ENCODE measurements at regions not wholly inside any gene's neighbourhood (a gene's known extent, or its start where the extent isn't known, plus 50 kb on each side); places are given as distances from the start of the nearest gene placed in this dataset.

DNA sequence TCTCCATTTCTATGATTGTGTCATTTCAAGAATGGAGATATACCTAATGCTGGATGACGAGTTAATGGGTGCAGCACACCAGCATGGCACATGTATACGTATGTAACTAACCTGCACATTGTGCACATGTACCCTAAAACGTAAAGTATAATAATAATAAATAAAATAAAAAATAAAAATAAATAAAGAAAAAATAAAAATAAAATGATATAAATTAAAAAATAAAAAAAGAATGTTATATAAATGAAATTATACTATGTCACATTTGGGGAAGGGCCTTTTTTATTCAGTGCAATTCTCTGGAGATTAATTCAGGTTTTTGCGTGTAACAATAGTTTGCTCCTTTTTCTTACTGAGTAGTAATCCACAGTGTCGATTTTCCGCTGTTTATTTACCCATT is 763.5 kb upstream of the POU3F3 start:
- no peak overlapping the region for H3K4me3 ChIP-seq (ENCODE audit: low read depth, low read length)
- H3K9me3 ChIP-seq (ENCODE audit: control insufficient read depth, insufficient read depth, low read length) = peaks cover 5% of the 10 kb centered on the region; the same call in 1 of the 2 replicates
- no peak for DNase-seq (ENCODE audit: low read depth, low spot score)
- no peak overlapping the region for H3K27ac ChIP-seq (ENCODE audit: low read depth, low read length)
- ChIA-PET POLR2A (no interaction called here), CTCF (no interaction called here)
- no peaks in the 10 kb centered on the region for H3K27me3 ChIP-seq (ENCODE audit: control insufficient read depth, insufficient read depth, low read length)
- TF ChIP-seq, protein P1, sequence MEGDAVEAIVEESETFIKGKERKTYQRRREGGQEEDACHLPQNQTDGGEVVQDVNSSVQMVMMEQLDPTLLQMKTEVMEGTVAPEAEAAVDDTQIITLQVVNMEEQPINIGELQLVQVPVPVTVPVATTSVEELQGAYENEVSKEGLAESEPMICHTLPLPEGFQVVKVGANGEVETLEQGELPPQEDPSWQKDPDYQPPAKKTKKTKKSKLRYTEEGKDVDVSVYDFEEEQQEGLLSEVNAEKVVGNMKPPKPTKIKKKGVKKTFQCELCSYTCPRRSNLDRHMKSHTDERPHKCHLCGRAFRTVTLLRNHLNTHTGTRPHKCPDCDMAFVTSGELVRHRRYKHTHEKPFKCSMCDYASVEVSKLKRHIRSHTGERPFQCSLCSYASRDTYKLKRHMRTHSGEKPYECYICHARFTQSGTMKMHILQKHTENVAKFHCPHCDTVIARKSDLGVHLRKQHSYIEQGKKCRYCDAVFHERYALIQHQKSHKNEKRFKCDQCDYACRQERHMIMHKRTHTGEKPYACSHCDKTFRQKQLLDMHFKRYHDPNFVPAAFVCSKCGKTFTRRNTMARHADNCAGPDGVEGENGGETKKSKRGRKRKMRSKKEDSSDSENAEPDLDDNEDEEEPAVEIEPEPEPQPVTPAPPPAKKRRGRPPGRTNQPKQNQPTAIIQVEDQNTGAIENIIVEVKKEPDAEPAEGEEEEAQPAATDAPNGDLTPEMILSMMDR (IDR thresholded peaks at IDR 0.05; ENCODE audit: low read depth, low read length) = no peak

DNA sequence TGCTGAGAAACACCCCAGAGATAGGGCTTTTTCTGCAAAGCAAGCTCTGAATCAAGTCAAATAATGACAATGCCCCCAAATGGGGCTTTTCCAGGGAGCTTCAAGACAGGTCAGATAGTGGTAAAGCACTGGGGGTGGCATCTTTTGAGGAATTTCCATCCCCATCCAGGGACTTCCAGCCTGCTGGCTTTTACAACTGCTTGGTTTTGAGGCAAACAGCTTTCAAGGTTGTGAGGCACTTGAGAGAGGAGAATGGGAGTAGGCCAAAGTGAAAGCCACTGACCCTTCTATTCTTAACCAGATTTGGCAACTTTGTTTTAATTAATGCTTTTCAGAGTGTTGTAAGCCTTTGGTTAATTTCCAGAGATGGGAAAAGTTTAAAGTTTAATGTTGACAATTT is 762.0 kb upstream of the POU3F3 start:
- no peak for DNase-seq (ENCODE audit: low read depth, low spot score)
- Histone ChIP-seq H3K9me3 (ENCODE audit: control insufficient read depth, insufficient read depth, low read length) (peaks cover 12% of the 10 kb centered on the region; the same call in 1 of the 2 replicates), H3K4me3 (ENCODE audit: low read depth, low read length) (no peak overlapping the region), H3K27me3 (ENCODE audit: control insufficient read depth, insufficient read depth, low read length) (no peaks in the 10 kb centered on the region), H3K27ac (ENCODE audit: low read depth, low read length) (no peak overlapping the region)
- TF ChIP-seq, protein P1 (IDR thresholded peaks at IDR 0.05; ENCODE audit: low read depth, low read length) = no peak
- ChIA-PET CTCF (no interaction called here), POLR2A (no interaction called here)

DNA sequence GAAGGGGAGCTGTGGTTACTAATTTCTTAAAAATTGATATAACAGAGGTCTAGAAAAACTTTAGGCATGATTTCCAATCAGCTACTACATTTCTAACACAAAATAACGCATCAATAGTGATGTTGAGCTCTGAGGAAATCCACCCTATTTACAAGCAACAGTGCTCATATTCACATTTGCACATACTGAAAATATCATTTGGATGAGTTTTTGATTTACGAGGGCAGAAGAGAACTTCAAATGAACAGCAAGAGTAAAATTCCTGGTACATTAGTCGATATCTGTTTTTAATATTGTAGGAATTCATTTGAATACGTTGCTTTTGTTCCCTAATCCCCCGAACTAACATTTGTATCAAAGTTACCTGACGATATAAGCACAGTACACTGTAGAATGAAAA is 761.0 kb upstream of the POU3F3 start:
- TF ChIP-seq, protein P1 (IDR thresholded peaks at IDR 0.05; ENCODE audit: low read depth, low read length) = no peak

DNA sequence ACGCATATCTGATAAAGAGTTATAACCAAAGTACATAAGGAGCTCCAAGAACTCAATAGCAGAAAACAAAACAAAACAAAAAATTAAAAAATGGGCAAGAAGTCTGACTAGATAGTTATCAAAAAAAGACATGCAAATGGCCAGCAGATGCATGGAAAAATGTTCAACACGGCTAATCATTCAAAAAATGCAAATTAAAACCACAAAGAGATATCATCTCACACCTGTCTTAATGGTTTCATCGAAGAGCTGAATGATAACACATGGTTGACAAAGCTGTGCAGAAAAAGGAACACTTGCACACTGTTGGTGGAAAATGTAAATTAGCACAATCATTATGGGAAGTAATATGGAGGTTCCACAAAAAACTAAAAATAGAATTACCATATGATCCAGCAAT is 751.3 kb upstream of the POU3F3 start:
- ChIA-PET POLR2A (no interaction called here), CTCF (no interaction called here)
- H3K9me3 ChIP-seq (ENCODE audit: control insufficient read depth, insufficient read depth, low read length) = peaks cover 3% of the 10 kb centered on the region; the same call in 1 of the 2 replicates
- DNase-seq (ENCODE audit: low read depth, low spot score) = no peak
- no peaks in the 10 kb centered on the region for H3K27me3 ChIP-seq (ENCODE audit: control insufficient read depth, insufficient read depth, low read length)
- no peak overlapping the region for H3K4me3 ChIP-seq (ENCODE audit: low read depth, low read length)
- H3K27ac ChIP-seq (ENCODE audit: low read depth, low read length) = no peak overlapping the region
- TF ChIP-seq, protein P1 (IDR thresholded peaks at IDR 0.05; ENCODE audit: low read depth, low read length) = no peak

More for the DNA sequence above, 761.0 kb upstream of the POU3F3 start:
- no peak overlapping the region for H3K27ac ChIP-seq (ENCODE audit: low read depth, low read length)
- peaks cover 12% of the 10 kb centered on the region; the same call in 1 of the 2 replicates for H3K9me3 ChIP-seq (ENCODE audit: control insufficient read depth, insufficient read depth, low read length)
- no peak overlapping the region for H3K4me3 ChIP-seq (ENCODE audit: low read depth, low read length)
- no peak for DNase-seq (ENCODE audit: low read depth, low spot score)
- no peaks in the 10 kb centered on the region for H3K27me3 ChIP-seq (ENCODE audit: control insufficient read depth, insufficient read depth, low read length)
- ChIA-PET CTCF (no interaction called here), POLR2A (no interaction called here)

DNA sequence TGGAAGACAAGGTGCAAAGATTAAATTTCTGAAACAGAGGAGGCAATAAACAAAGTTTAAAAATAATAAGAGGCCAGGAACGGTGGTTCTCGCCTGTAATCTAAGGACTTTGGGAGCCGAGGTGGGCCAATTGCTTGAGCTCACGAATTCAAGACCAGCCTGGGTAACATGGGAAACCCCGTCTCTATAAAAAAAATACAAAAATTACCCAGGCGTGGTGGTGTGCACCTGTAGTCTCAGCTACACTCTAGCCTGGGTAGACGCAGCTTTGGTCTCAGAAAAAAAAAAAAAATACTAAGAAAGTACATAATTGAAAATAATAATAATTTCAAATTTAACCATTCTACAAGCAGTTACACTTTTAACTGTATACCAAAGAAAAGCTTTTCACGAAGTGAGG is 744.6 kb upstream of the POU3F3 start:
- Histone ChIP-seq H3K27me3 (ENCODE audit: control insufficient read depth, insufficient read depth, low read length) (no peaks in the 10 kb centered on the region), H3K4me3 (ENCODE audit: low read depth, low read length) (no peak overlapping the region), H3K9me3 (ENCODE audit: control insufficient read depth, insufficient read depth, low read length) (no peaks in the 10 kb centered on the region), H3K27ac (ENCODE audit: low read depth, low read length) (no peak overlapping the region)
- TF ChIP-seq, protein P1 (IDR thresholded peaks at IDR 0.05; ENCODE audit: low read depth, low read length) = no peak
- ChIA-PET CTCF (no interaction called here), POLR2A (no interaction called here)
- DNase-seq (ENCODE audit: low read depth, low spot score) = no peak

All from AG04450 (cell line).